NB4 (cell line): ENCODE measurements at regions not wholly inside any gene's neighbourhood (a gene's known extent, or its start where the extent isn't known, plus 50 kb on each side); places are given as distances from the start of the nearest gene placed in this dataset.
"Not testable (repeated sequence)": the region's sequence is repeated elsewhere in the genome, so short reads cannot be mapped to it uniquely, and the experiment has no call there.

ENCODE experiments used
- DNase-seq: peaks from one replicate; pipeline ENCODE4 v3.0.0; 2010; ENCODE audit warnings: low read depth
- H3K4me3 ChIP-seq: one replicate; pipeline ENCODE4 v1.5.1; 2011; ENCODE audit warnings: mild to moderate bottlenecking, low read depth, low read length, moderate library complexity
- MYC ChIP-seq: IDR thresholded peaks from 2 replicates; pipeline ENCODE4 v1.6.1; 2011; ENCODE audit warnings: low read depth, low read length
- POLR2A ChIP-seq: IDR thresholded peaks from 2 replicates; pipeline ENCODE4 v1.6.1; 2011; ENCODE audit warnings: mild to moderate bottlenecking; ENCODE audit not compliant: insufficient read length; ENCODE audit errors: extremely low read depth
- TF ChIP-seq, protein P1 (sequence below): IDR thresholded peaks from one replicate; pipeline ENCODE4 v1.5.1; 2012; ENCODE audit warnings: low read depth, low read length
- TF ChIP-seq, protein P2 (sequence below): IDR thresholded peaks from 2 replicates; pipeline ENCODE4 v1.6.1; 2011; ENCODE audit warnings: low read depth, low read length

DNA sequence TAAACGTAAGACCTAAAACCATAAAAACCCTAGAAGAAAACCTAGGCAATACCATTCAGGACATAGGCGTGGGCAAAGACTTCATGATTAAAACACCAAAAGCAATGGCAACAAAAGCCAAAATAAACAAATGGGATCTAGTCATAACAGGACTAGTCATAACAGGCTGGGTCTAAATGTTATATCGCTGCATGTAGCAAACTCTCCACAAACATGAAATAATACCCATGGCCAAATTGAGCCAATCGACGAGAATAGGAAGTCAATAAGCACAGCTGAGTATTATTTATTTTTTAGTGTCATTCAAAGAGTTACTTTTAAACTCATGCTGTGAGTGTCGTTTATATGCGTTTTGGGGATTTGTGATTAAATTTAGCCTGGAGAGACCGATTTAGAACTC, 225.1 kb downstream of the TFEC start:
- no peak overlapping the region for H3K4me3 ChIP-seq
- TF ChIP-seq, protein P1, sequence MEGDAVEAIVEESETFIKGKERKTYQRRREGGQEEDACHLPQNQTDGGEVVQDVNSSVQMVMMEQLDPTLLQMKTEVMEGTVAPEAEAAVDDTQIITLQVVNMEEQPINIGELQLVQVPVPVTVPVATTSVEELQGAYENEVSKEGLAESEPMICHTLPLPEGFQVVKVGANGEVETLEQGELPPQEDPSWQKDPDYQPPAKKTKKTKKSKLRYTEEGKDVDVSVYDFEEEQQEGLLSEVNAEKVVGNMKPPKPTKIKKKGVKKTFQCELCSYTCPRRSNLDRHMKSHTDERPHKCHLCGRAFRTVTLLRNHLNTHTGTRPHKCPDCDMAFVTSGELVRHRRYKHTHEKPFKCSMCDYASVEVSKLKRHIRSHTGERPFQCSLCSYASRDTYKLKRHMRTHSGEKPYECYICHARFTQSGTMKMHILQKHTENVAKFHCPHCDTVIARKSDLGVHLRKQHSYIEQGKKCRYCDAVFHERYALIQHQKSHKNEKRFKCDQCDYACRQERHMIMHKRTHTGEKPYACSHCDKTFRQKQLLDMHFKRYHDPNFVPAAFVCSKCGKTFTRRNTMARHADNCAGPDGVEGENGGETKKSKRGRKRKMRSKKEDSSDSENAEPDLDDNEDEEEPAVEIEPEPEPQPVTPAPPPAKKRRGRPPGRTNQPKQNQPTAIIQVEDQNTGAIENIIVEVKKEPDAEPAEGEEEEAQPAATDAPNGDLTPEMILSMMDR: no peak
- TF ChIP-seq POLR2A (no peak), MYC (no peak)
- TF ChIP-seq, protein P2, sequence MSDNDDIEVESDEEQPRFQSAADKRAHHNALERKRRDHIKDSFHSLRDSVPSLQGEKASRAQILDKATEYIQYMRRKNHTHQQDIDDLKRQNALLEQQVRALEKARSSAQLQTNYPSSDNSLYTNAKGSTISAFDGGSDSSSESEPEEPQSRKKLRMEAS: no peak
- no peak for DNase-seq

DNA sequence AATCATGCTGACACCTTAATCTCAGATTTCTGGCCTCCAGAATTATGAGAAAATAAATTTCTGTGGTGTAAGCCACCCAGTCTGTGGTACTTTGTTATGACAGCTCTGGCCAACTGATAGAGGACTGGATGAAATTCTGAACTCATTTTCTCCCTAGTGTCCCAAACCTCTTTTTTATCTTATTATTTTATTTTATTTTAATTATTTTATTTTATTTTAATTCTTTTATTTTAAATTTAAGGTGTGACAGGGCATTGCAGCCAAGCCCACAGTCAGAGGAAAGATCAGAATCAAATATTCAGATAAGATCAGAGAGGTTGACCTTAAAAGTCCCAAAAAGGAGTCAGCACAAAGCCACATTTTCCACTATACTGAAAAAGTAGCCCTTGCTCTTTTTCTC, 228.1 kb downstream of the TFEC start:
- DNase-seq: no peak
- H3K4me3 ChIP-seq: no peak overlapping the region
- no peak for TF ChIP-seq MYC
- TF ChIP-seq, protein P1: no peak
- TF ChIP-seq, protein P2: no peak
- TF ChIP-seq POLR2A: no peak

DNA sequence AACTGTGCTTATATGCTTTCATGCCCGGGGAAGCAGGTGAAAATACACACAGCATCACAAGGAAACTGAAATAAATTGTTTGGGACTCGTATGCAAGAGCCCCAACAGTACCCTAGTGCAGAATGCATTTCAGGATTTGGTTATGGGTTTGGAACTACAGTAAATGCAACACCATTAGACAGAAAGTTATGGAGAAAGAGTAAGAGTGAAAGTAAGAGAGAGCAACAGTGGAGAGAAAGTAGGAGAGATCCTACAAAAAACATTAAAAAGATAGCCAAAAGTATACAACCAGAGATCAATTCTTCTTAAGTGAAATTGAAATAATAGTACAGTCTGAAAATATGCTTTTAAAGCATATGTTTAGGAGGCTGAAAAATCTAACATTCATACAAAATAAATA, 231.1 kb downstream of the TFEC start:
- DNase-seq: no peak
- TF ChIP-seq, protein P2: no peak
- no peak for TF ChIP-seq POLR2A
- TF ChIP-seq, protein P1: no peak
- no peak for TF ChIP-seq MYC
- no peak overlapping the region for H3K4me3 ChIP-seq

DNA sequence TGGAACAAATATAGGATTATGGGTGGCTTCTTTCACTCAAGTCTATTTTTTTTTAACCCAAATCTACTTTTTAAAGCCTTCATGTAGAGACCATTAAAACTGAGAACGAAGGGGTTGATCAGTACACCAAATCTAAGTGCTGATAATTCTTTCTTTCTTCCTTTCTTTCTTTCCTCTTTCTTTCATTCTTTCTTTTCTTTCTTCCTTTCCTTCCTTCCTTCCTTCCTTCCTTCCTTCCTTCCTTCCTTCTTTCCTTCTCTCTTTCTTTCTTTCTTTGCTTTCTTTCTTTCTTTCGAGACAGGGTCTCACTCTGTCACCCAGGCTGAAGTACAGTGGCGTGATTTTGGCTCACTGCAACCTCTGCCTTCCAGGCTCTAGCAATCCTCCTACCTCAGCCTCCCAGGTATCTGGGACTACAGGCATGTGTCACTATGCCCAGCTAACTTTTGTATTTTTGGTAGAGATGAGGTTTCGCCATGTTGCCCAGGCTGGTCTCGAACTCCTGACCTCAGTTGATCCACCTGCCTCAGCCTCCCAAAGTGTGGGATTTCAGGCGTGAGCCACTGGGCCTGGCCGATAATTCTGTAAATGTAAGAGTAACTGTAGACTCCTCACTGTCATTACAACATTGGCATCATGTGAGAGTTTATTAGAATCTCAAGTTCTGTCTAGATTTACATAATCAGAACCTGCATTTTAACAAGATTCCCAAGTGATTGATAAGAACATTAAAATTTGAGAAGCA, 236.4 kb downstream of the TFEC start:
- no peak overlapping the region for H3K4me3 ChIP-seq
- no peak for TF ChIP-seq MYC
- TF ChIP-seq, protein P1: no peak
- no peak for TF ChIP-seq POLR2A
- TF ChIP-seq, protein P2: no peak
- DNase-seq: no peak

DNA sequence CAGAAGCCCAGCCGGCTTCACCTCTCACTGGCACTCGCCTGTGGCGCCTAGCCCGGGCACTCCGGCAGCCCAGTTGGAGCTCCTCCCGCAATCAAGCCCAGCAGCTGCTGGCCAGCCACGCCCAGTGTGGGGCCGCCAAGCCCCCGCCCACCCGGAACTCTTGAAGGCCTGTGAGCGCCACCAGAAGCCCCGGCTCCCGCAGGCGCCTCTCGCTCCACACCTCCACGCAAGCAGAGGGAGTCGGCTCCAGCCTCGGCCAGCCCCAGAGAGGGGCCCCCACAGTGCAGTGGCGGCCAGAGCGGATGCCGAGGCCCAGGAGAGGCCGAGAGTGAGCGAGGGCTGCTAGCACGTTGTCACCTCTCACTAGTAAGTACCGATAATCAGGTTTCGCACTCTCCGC, 240.7 kb downstream of the TFEC start:
- TF ChIP-seq, protein P2: no peak
- no peak for TF ChIP-seq POLR2A
- no peak for TF ChIP-seq MYC
- TF ChIP-seq, protein P1: no peak
- no peak overlapping the region for H3K4me3 ChIP-seq
- DNase-seq: no peak

DNA sequence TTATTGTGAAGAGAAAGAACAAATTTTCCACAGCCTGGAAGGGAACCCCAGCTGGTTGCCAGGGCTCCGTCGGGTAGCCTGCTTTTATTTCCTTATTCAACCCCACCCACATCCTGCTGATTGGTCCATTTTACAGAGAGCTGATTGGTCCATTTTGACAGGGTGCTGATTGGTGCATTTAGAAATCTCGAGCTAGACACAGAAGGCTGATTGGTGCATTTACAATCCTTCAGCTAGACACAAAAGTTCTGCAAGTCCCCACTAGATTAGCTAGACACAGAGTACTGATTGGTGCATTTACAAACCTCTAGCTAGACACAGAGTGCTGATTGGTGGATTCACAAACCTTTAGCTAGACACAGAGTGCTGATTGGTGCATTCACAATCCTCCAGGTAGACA, 241.1 kb downstream of the TFEC start:
- not testable (repeated sequence) for H3K4me3 ChIP-seq

More for the DNA sequence above, 241.1 kb downstream of the TFEC start:
- not testable (repeated sequence) for DNase-seq
